Uterus (tissue), 3 donors: ENCODE measurements at regions not wholly inside any gene's neighbourhood (a gene's known extent, or its start where the extent isn't known, plus 50 kb on each side); places are given as distances from the start of the nearest gene placed in this dataset.

Experiments used
- DNase-seq, 2 donors: peaks; one replicate each; pipeline ENCODE4 v3.0.0-alpha.2; 2019 to 2020
- H3K27ac ChIP-seq, 2 donors: fragments of 200-600 bp; sonication (generic); 1 replicate in 1 of 2; 2 replicates in 1 of 2; pipeline ENCODE4 v1.5.1; 2016 to 2018
- H3K27me3 ChIP-seq, 2 donors: fragments of 200-600 bp; sonication (generic); one replicate each; pipeline ENCODE4 v1.5.1; 2018 to 2019; ENCODE audit warnings: control low read depth in 1 of 2
- H3K36me3 ChIP-seq, 2 donors: fragments of 200-600 bp; sonication (generic); one replicate each; pipeline ENCODE4 v1.5.1; 2019; ENCODE audit warnings: control low read depth in 1 of 2
- H3K4me1 ChIP-seq, 2 donors: fragments of 200-600 bp; sonication (generic); one replicate each; pipeline ENCODE4 v1.5.1; 2018 to 2019; ENCODE audit warnings: control low read depth in 1 of 2
- H3K4me3 ChIP-seq, 2 donors: fragments of 200-600 bp; sonication (generic); 1 replicate in 1 of 2; 2 replicates in 1 of 2; pipeline ENCODE4 v1.5.1; 2018 to 2019; ENCODE audit warnings: mild to moderate bottlenecking in 1 of 2
- H3K9me3 ChIP-seq, 2 donors: fragments of 200-600 bp; sonication (generic); one replicate each; pipeline ENCODE4 v1.5.1; 2019; ENCODE audit warnings: control low read depth in 1 of 2
- CTCF ChIP-seq, 4 experiments: fragments of 200-600 bp in 2 of 4; fragments of 450-650 bp in 2 of 4; sonication (generic) in 2 of 4; IDR thresholded peaks; one replicate each; pipeline ENCODE4 v1.5.1; 2016 to 2019; ENCODE audit warnings: antibody characterized with exemption in 4 of 4, mild to moderate bottlenecking in 2 of 4, moderate library complexity in 1 of 4
- POLR2A ChIP-seq, 2 donors: fragments of 450-650 bp; IDR thresholded peaks; one replicate each; pipeline ENCODE4 v1.6.1; 2016; ENCODE audit warnings: antibody characterized with exemption in 2 of 2, mild to moderate bottlenecking in 1 of 2, moderate library complexity in 1 of 2
- intact Hi-C: fragments of 100-400 bp; cut with DNase I; formaldehyde crosslinking; loops from one replicate; pipeline ENCODE4 v1.15.1; 2023; ENCODE audit warnings: low total_unique reads
- donor health status: DM: yes; HTN: yes; CAD: no.

- H3K27ac ChIP-seq: no peak overlapping the region
- H3K4me3 ChIP-seq: no peak overlapping the region
- H3K36me3 ChIP-seq: no peaks in the 10 kb centered on the region
- H3K4me1 ChIP-seq: no peaks in the 10 kb centered on the region
- H3K27me3 ChIP-seq: no peaks in the 10 kb centered on the region
- no peak for DNase-seq
- H3K9me3 ChIP-seq: no peaks in the 10 kb centered on the region
- intact Hi-C loops: no loop called here
- TF ChIP-seq POLR2A (IDR thresholded peaks at IDR 0.05): no peak
- no peak for TF ChIP-seq CTCF (IDR thresholded peaks at IDR 0.05)
These were observed 101.2 kb downstream of the NFKBIZ start for GRCh38 chr3:101950510-101950909.

GRCh38 chr3:101950985-101951733, 101.8 kb downstream of the NFKBIZ start:
- H3K9me3 ChIP-seq: no peaks in the 10 kb centered on the region
- no peak for DNase-seq
- TF ChIP-seq CTCF (IDR thresholded peaks at IDR 0.05) (no peak), POLR2A (IDR thresholded peaks at IDR 0.05) (no peak)
- no peaks in the 10 kb centered on the region for H3K4me1 ChIP-seq
- no peak overlapping the region for H3K27ac ChIP-seq
- no peaks in the 10 kb centered on the region for H3K27me3 ChIP-seq
- no peak overlapping the region for H3K4me3 ChIP-seq
- intact Hi-C loops: no loop called here
- H3K36me3 ChIP-seq: no peaks in the 10 kb centered on the region

GRCh38 chr3:101954361-101954760, 105.0 kb downstream of the NFKBIZ start:
- Histone ChIP-seq H3K9me3 (no peaks in the 10 kb centered on the region), H3K36me3 (no peaks in the 10 kb centered on the region), H3K27ac (no peak overlapping the region), H3K4me3 (no peak overlapping the region), H3K4me1 (no peaks in the 10 kb centered on the region), H3K27me3 (no peaks in the 10 kb centered on the region)
- no peak for DNase-seq
- TF ChIP-seq POLR2A (IDR thresholded peaks at IDR 0.05) (no peak), CTCF (IDR thresholded peaks at IDR 0.05) (no peak)
- intact Hi-C loops: no loop called here

- no peak for DNase-seq
- no peak overlapping the region for H3K27ac ChIP-seq
- no peaks in the 10 kb centered on the region for H3K36me3 ChIP-seq
- TF ChIP-seq POLR2A (IDR thresholded peaks at IDR 0.05) (no peak), CTCF (IDR thresholded peaks at IDR 0.05) (no peak)
- H3K4me1 ChIP-seq: no peaks in the 10 kb centered on the region
- intact Hi-C loops: no loop called here
- no peaks in the 10 kb centered on the region for H3K27me3 ChIP-seq
- no peak overlapping the region for H3K4me3 ChIP-seq
- no peaks in the 10 kb centered on the region for H3K9me3 ChIP-seq
These were observed 105.6 kb downstream of the NFKBIZ start for GRCh38 chr3:101954936-101955335.

- Histone ChIP-seq H3K27ac (peak overlapping the region; percentile 22 to 72), H3K4me1 (peaks cover 0 to 9% of the 10 kb centered on the region in 2 donors), H3K27me3 (no peaks in the 10 kb centered on the region), H3K36me3 (no peaks in the 10 kb centered on the region), H3K4me3 (no peak overlapping the region), H3K9me3 (no peaks in the 10 kb centered on the region)
- intact Hi-C loops: no loop called here
- TF ChIP-seq POLR2A (IDR thresholded peaks at IDR 0.05) (no peak), CTCF (IDR thresholded peaks at IDR 0.05) (no peak)
- DNase-seq: no peak
These were observed 112.7 kb downstream of the NFKBIZ start for GRCh38 chr3:101962055-101962454.
